IMR-90 (cell line): ENCODE measurements at regions not wholly inside any gene's neighbourhood (a gene's known extent, or its start where the extent isn't known, plus 50 kb on each side); places are given as distances from the start of the nearest gene placed in this dataset.
A peak's percentile ranks its signal among the peaks of the same experiment; 100 is the strongest.

Experiments used
- ATAC-seq: fragments of 200-7000 bp; cut with Tn5 transposase; 2 replicates; pipeline ENCODE4 v1.9.1; 2020; ENCODE audit warnings: low read depth, mild to moderate bottlenecking, moderate library complexity
- BruUV-seq: library from RNA; stranded (reverse); fragments of 400-500 nt; replicated peaks from 2 replicates; lab custom pipeline; 2021; lab: Mats Ljungman, UMichigan
- CTCF ChIA-PET: fragments of 300-600 bp; formaldehyde crosslinking; extraction: SDS; loops from one replicate; lab custom pipeline; 2021; ENCODE audit warnings: antibody characterized with exemption; lab: Yijun Ruan, JAX
- POLR2A ChIA-PET: fragments of 300-600 bp; sonication (Branson Sonifier 250); formaldehyde crosslinking; loops from one replicate; lab custom pipeline; 2022; ENCODE audit warnings: antibody characterized with exemption; ENCODE audit not compliant: unreplicated experiment; lab: Charles Lee
- DNase-seq: peaks from one replicate; pipeline ENCODE4 v3.0.0; 2013
- H2AFZ ChIP-seq: replicated peaks from 2 replicates; pipeline ENCODE3; 2013; ENCODE audit warnings: low read length, mild to moderate bottlenecking; ENCODE audit not compliant: poor library complexity
- H2AK5ac ChIP-seq: 2 replicates; pipeline ENCODE4 v1.6.1; 2013; ENCODE audit warnings: low read depth, low read length, inconsistent platforms
- H2AK9ac ChIP-seq: replicated peaks from 2 replicates; pipeline ENCODE3; 2013; ENCODE audit warnings: mild to moderate bottlenecking, low read depth, low read length, moderate library complexity; ENCODE audit not compliant: poor library complexity
- H2BK120ac ChIP-seq: 2 replicates; pipeline ENCODE4 v1.6.1; 2013; ENCODE audit warnings: low read depth, low read length, inconsistent platforms
- H2BK15ac ChIP-seq: 3 replicates; pipeline ENCODE4 v1.6.1; 2013; ENCODE audit warnings: low read depth, low read length, inconsistent platforms
- H2BK20ac ChIP-seq: 2 replicates; pipeline ENCODE4 v1.6.1; 2013; ENCODE audit warnings: low read depth, mild to moderate bottlenecking, inconsistent platforms, low read length, moderate library complexity
- H2BK5ac ChIP-seq: 2 replicates; pipeline ENCODE4 v1.6.1; 2013; ENCODE audit warnings: mild to moderate bottlenecking, low read depth, low read length, inconsistent platforms; ENCODE audit not compliant: poor library complexity, severe bottlenecking
- H3K14ac ChIP-seq: replicated peaks from 2 replicates; pipeline ENCODE4 v1.6.1; 2013; ENCODE audit warnings: low read depth, low read length, inconsistent platforms
- H3K18ac ChIP-seq: 2 replicates; pipeline ENCODE4 v1.6.1; 2013; ENCODE audit warnings: low read depth, low read length, control low read depth
- H3K23ac ChIP-seq: 2 replicates; pipeline ENCODE4 v1.6.1; 2013; ENCODE audit warnings: low read depth, low read length, inconsistent platforms
- H3K27ac ChIP-seq: 2 replicates; pipeline ENCODE4 v1.5.1; 2013; ENCODE audit warnings: mild to moderate bottlenecking, control low read depth, low read length; ENCODE audit not compliant: insufficient read depth
- H3K27me3 ChIP-seq: 2 replicates; pipeline ENCODE4 v1.6.1; 2013; ENCODE audit warnings: low read length; ENCODE audit not compliant: control insufficient read depth, insufficient read depth
- H3K36me3 ChIP-seq: 2 replicates; pipeline ENCODE4 v1.6.1; 2013; ENCODE audit warnings: low read length, mixed read lengths; ENCODE audit not compliant: control insufficient read depth, insufficient read depth
- H3K4ac ChIP-seq: 2 replicates; pipeline ENCODE4 v1.6.1; 2013; ENCODE audit warnings: low read depth, low read length, inconsistent platforms
- H3K4me1 ChIP-seq: 2 replicates; pipeline ENCODE4 v1.6.1; 2013; ENCODE audit warnings: low read length, mixed read lengths; ENCODE audit not compliant: control insufficient read depth, insufficient read depth
- H3K4me2 ChIP-seq: 2 replicates; pipeline ENCODE4 v1.6.1; 2013; ENCODE audit warnings: low read depth, mild to moderate bottlenecking, control low read depth, low read length, moderate library complexity
- H3K4me3 ChIP-seq: 2 replicates; pipeline ENCODE4 v1.5.1; 2013; ENCODE audit warnings: low read depth, mild to moderate bottlenecking, control low read depth, low read length, moderate library complexity; ENCODE audit not compliant: insufficient read depth
- H3K56ac ChIP-seq: 2 replicates; pipeline ENCODE4 v1.6.1; 2013; ENCODE audit warnings: low read length, inconsistent platforms; ENCODE audit not compliant: insufficient read depth; ENCODE audit errors: extremely low read depth
- H3K79me1 ChIP-seq, 2 experiments: 2 replicates each; pipeline ENCODE4 v1.6.1; 2013; ENCODE audit warnings: low read length in 2 of 2, inconsistent platforms in 1 of 2, low read depth in 1 of 2
- H3K9ac ChIP-seq: 2 replicates; pipeline ENCODE4 v1.6.1; 2013; ENCODE audit warnings: low read depth, low read length, control low read depth
- H3K9me1 ChIP-seq: 2 replicates; pipeline ENCODE4 v1.6.1; 2013; ENCODE audit warnings: low read length, inconsistent platforms; ENCODE audit not compliant: insufficient read depth
- H3K9me3 ChIP-seq: 2 replicates; pipeline ENCODE4 v1.6.1; 2013; ENCODE audit warnings: low read length; ENCODE audit not compliant: control insufficient read depth, insufficient read depth
- H4K20me1 ChIP-seq: 2 replicates; pipeline ENCODE4 v1.6.1; 2013; ENCODE audit warnings: low read length, inconsistent platforms; ENCODE audit not compliant: insufficient read depth
- H4K5ac ChIP-seq: 2 replicates; pipeline ENCODE4 v1.6.1; 2013; ENCODE audit warnings: mild to moderate bottlenecking, low read depth, low read length, control low read depth
- H4K8ac ChIP-seq, 2 experiments: 2 replicates each; pipeline ENCODE4 v1.6.1; 2013; ENCODE audit warnings: low read depth in 2 of 2, low read length in 2 of 2, control low read depth in 1 of 2, inconsistent platforms in 1 of 2
- H4K91ac ChIP-seq: 2 replicates; pipeline ENCODE4 v1.6.1; 2013; ENCODE audit warnings: low read depth, low read length, inconsistent platforms; ENCODE audit not compliant: insufficient read depth
- ELK1 ChIP-seq: fragments of 150-350 bp; IDR thresholded peaks from 2 replicates; pipeline ENCODE4 v1.6.1; 2016; ENCODE audit warnings: low read depth, mild to moderate bottlenecking, low read length, moderate library complexity, borderline replicate concordance
- FOS ChIP-seq: fragments of 150-350 bp; IDR thresholded peaks from 2 replicates; pipeline ENCODE4 v1.6.1; 2016; ENCODE audit warnings: low read depth, low read length
- MAFK ChIP-seq: IDR thresholded peaks from 2 replicates; pipeline ENCODE4 v1.6.1; 2012; ENCODE audit warnings: low read depth, low read length, improper control_type of control experiment
- WGBS, 2 experiments: methylation state at CpG; one replicate each; pipeline versions ENCODE4 v1.1.5 to v1.1.7; 2013; ENCODE audit warnings: missing lambda C conversion rate in 2 of 2; ENCODE audit not compliant: insufficient read length in 1 of 2; ENCODE audit errors: extremely low coverage in 2 of 2; 5-methylcytosine and 5-hydroxymethylcytosine counted together
- dilution Hi-C: fragments of 300-500 bp; cut with HindIII; formaldehyde crosslinking; loops from one replicate; pipeline ENCODE4 v1.14.3; 2018; ENCODE audit warnings: low sequenced_read_pairs; ENCODE audit not compliant: unreplicated experiment
- in situ Hi-C: fragments of 300-500 bp; cut with MboI; formaldehyde crosslinking; loops from 3 replicates; pipeline ENCODE4 v1.14.3; 2019; ENCODE audit warnings: low sequenced_read_pairs, inconsistent platforms, mixed read lengths
- intact Hi-C: fragments of 100-400 bp; cut with micrococcal nuclease; formaldehyde crosslinking; loops from 2 replicates; pipeline ENCODE4 v1.10.0; 2022

GRCh38 chr1:55558515-55558914, 343.4 kb upstream of the USP24 start:
- Histone ChIP-seq H3K4me3 (no peak overlapping the region), H4K20me1 (no peaks in the 10 kb centered on the region), H3K18ac (no peak overlapping the region), H3K27me3 (no peaks in the 10 kb centered on the region), H3K9me1 (0 out of 2 replicates have a peak, but pooled peaks cover 2% of the 10 kb centered on the region), H3K4ac (no peak overlapping the region), H2BK20ac (no peak overlapping the region), H3K27ac (no peak overlapping the region), H3K23ac (no peak overlapping the region), H3K4me2 (no peak overlapping the region), H3K79me1 (no peaks in the 10 kb centered on the region), H3K9me3 (no peaks in the 10 kb centered on the region), H3K36me3 (no peaks in the 10 kb centered on the region), H3K9ac (no peak overlapping the region), H4K91ac (no peak overlapping the region), H4K5ac (no peak overlapping the region), H2BK5ac (no peak overlapping the region), H2AK5ac (no peak overlapping the region; the same call in 1 of the 2 replicates), H3K56ac (no peak overlapping the region), H3K14ac (no peak overlapping the region), H2AFZ (peak overlapping the region; percentile 21), H2AK9ac (no peak overlapping the region), H2BK15ac (no peak overlapping the region), H2BK120ac (no peak overlapping the region), H4K8ac (no peak overlapping the region), H3K4me1 (peaks cover 5% of the 10 kb centered on the region)
- POLR2A ChIA-PET: no interaction called here
- dilution Hi-C loops: no loop called here
- CTCF ChIA-PET: no interaction called here
- WGBS, 2 experiments: 63% methylated on average over 1 of the region's 3 CpGs; no CpG with 5 or more reads in 1 of the 2 experiments
- intact Hi-C loops: no loop called here
- DNase-seq (no peak), ATAC-seq (no peak)
- no TSS peak for BruUV-seq
- TF ChIP-seq ELK1: no peak
- TF ChIP-seq FOS: no peak
- TF ChIP-seq MAFK: no peak
- in situ Hi-C loops: no loop called here
